ENCODE measurements at regions not wholly inside any gene's neighbourhood (a gene's known extent, or its start where the extent isn't known, plus 50 kb on each side); places are given as distances from the start of the nearest gene placed in this dataset.

- TF ChIP-seq CTCF (IDR thresholded peaks at IDR 0.05) = no peak
- no peak for TF ChIP-seq POLR2A (IDR thresholded peaks at IDR 0.05)
Observed at GRCh38 chr18:1013951-1014350, 109.3 kb downstream of the ADCYAP1 start.

All from breast epithelium (tissue), 3 donors.